ENCODE measurements at regions not wholly inside any gene's neighbourhood (a gene's known extent, or its start where the extent isn't known, plus 50 kb on each side); places are given as distances from the start of the nearest gene placed in this dataset.

DNA sequence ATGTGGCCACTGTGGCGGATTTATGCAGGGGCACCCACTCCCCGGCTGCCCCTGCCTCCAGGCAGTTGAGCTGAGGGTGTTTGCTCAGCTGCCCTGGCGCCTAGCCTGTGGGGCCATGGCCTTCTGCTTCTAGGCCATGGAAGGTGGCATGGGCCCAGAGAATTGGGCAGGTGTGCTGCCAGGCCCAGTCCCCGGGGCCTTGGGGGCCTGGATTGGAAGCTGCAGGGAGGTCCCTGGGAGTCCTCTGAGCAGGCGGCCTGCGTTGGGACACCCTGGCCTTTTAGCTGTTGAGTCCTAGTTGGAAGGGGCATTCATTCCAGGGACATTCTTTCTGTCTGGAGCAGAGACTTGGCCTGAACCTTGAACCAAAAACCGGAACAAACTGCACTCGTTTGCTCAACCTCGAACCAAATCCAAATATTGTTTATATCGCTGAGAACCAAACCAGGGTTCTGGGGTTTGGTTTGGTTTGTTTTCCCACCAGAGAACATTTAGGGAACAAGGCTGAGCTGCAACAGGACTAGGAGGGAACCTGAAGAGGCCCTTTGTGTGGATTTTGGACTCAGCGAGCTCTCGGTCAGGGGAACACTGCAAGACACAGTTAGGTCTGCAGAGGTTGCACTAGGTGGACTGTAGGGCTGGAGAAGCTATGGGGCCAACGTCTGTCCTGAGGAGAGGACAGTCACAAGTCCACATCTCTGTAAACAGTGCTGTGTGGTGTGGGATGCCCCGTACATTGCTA is 116.8 kb downstream of the BOD1 start:
- Histone ChIP-seq H3K9ac (no peak overlapping the region), H3K9me2 (no peaks in the 10 kb centered on the region), H3K27me3 (ENCODE audit: insufficient read depth) (no peaks in the 10 kb centered on the region), H2AFZ (ENCODE audit: low read depth) (no peak overlapping the region), H3F3A (replicated peaks; ENCODE audit: insufficient read depth) (no peaks in the 10 kb centered on the region), H3K36me3 (replicated peaks in 1 of 2; ENCODE audit: control insufficient read depth in 1 of 2, insufficient read depth in 2 of 2, low read length in 1 of 2) (no peaks in the 10 kb centered on the region), H3K4me3 (ENCODE audit: low read depth in 2 of 2, low read length in 1 of 2) (no peak overlapping the region), H3K9me3 (no peaks in the 10 kb centered on the region), H3K4me2 (no peak overlapping the region), H3K27ac (ENCODE audit: low read depth in 2 of 2, low read length in 1 of 2) (no peak overlapping the region), H3K4me1 (ENCODE audit: control insufficient read depth in 1 of 2, insufficient read depth in 2 of 2, low read depth in 1 of 2, low read length in 1 of 2) (peaks cover 0 to 3% of the 10 kb centered on the region in 2 experiments; a peak in 1 of 4 replicates), H4K20me1 (ENCODE audit: insufficient read depth) (no peaks in the 10 kb centered on the region), H3K79me2 (ENCODE audit: insufficient read depth) (no peaks in the 10 kb centered on the region)
- TF ChIP-seq YY1 (IDR thresholded peaks at IDR 0.05; ENCODE audit: low read depth) (no peak), FOXJ3 (CRISPR knock-in tag; IDR thresholded peaks at IDR 0.05) (no peak), RFX5 (IDR thresholded peaks at IDR 0.05; ENCODE audit: low read length) (no peak), SIN3A (IDR thresholded peaks at IDR 0.05; ENCODE audit: borderline replicate concordance, low read depth, low read length) (no peak), GABPA (IDR thresholded peaks at IDR 0.05; ENCODE audit: low read depth) (no peak), ELF1 (IDR thresholded peaks at IDR 0.05) (no peak), CHD2 (IDR thresholded peaks at IDR 0.05; ENCODE audit: low read length, partially characterized antibody) (no peak), RXRA (IDR thresholded peaks at IDR 0.05; ENCODE audit: borderline replicate concordance, low read depth) (no peak), NRF1 (IDR thresholded peaks at IDR 0.05; ENCODE audit: low read depth, low read length) (no peak), FOSL2 (IDR thresholded peaks at IDR 0.05; ENCODE audit: borderline replicate concordance, low read depth) (no peak), FOXM1 (IDR thresholded peaks at IDR 0.05; ENCODE audit: low read depth) (no peak), MEF2A (IDR thresholded peaks at IDR 0.05; ENCODE audit: borderline replicate concordance, low read depth) (no peak), POLR2AphosphoS5 (IDR thresholded peaks at IDR 0.05; ENCODE audit: low read depth, low read length) (no peak), JUND (IDR thresholded peaks at IDR 0.05) (no peak), MXI1 (IDR thresholded peaks at IDR 0.05; ENCODE audit: low read depth, low read length) (no peak), TAF1 (IDR thresholded peaks at IDR 0.05; ENCODE audit: borderline replicate concordance, low read depth, low read length) (no peak)
- TF ChIP-seq, protein P1, sequence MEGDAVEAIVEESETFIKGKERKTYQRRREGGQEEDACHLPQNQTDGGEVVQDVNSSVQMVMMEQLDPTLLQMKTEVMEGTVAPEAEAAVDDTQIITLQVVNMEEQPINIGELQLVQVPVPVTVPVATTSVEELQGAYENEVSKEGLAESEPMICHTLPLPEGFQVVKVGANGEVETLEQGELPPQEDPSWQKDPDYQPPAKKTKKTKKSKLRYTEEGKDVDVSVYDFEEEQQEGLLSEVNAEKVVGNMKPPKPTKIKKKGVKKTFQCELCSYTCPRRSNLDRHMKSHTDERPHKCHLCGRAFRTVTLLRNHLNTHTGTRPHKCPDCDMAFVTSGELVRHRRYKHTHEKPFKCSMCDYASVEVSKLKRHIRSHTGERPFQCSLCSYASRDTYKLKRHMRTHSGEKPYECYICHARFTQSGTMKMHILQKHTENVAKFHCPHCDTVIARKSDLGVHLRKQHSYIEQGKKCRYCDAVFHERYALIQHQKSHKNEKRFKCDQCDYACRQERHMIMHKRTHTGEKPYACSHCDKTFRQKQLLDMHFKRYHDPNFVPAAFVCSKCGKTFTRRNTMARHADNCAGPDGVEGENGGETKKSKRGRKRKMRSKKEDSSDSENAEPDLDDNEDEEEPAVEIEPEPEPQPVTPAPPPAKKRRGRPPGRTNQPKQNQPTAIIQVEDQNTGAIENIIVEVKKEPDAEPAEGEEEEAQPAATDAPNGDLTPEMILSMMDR (IDR thresholded peaks at IDR 0.05): no peak
- TF ChIP-seq, protein P2, sequence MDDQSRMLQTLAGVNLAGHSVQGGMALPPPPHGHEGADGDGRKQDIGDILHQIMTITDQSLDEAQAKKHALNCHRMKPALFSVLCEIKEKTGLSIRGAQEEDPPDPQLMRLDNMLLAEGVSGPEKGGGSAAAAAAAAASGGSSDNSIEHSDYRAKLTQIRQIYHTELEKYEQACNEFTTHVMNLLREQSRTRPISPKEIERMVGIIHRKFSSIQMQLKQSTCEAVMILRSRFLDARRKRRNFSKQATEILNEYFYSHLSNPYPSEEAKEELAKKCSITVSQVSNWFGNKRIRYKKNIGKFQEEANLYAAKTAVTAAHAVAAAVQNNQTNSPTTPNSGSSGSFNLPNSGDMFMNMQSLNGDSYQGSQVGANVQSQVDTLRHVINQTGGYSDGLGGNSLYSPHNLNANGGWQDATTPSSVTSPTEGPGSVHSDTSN (IDR thresholded peaks at IDR 0.05): no peak
- TF ChIP-seq, protein P3, sequence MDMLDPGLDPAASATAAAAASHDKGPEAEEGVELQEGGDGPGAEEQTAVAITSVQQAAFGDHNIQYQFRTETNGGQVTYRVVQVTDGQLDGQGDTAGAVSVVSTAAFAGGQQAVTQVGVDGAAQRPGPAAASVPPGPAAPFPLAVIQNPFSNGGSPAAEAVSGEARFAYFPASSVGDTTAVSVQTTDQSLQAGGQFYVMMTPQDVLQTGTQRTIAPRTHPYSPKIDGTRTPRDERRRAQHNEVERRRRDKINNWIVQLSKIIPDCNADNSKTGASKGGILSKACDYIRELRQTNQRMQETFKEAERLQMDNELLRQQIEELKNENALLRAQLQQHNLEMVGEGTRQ (IDR thresholded peaks at IDR 0.05; ENCODE audit: borderline replicate concordance, low read depth, low read length): no peak
- WGBS (ENCODE audit: low lambda C conversion rate): 77% methylated on average over 12 of the region's 14 CpGs
- POLR2A ChIA-PET: no interaction called here
- CTCF ChIA-PET: no interaction called here
- no peak for DNase-seq
